Transverse colon (tissue), 3 donors: ENCODE measurements at regions not wholly inside any gene's neighbourhood (a gene's known extent, or its start where the extent isn't known, plus 50 kb on each side); places are given as distances from the start of the nearest gene placed in this dataset.

Experiments used
- EP300 ChIP-seq: sonication (generic); formaldehyde crosslinking; IDR thresholded peaks from one replicate; pipeline ENCODE4 v1.6.1; 2017; ENCODE audit warnings: antibody characterized with exemption, low read depth
- POLR2A ChIP-seq: fragments of 450-650 bp; IDR thresholded peaks from one replicate; pipeline ENCODE4 v1.6.1; 2016; ENCODE audit warnings: antibody characterized with exemption, mild to moderate bottlenecking, moderate library complexity
- TF ChIP-seq, protein P1 (sequence below), 5 experiments: fragments of 200-600 bp in 3 of 5; fragments of 450-650 bp in 2 of 5; sonication (generic) in 3 of 5; IDR thresholded peaks; 1 replicate in 2 of 5; 2 replicates in 3 of 5; pipeline ENCODE4 v1.5.1; 2016 to 2017; ENCODE audit warnings: antibody characterized with exemption in 5 of 5, inconsistent platforms in 3 of 5, mild to moderate bottlenecking in 2 of 5, moderate library complexity in 1 of 5

DNA sequence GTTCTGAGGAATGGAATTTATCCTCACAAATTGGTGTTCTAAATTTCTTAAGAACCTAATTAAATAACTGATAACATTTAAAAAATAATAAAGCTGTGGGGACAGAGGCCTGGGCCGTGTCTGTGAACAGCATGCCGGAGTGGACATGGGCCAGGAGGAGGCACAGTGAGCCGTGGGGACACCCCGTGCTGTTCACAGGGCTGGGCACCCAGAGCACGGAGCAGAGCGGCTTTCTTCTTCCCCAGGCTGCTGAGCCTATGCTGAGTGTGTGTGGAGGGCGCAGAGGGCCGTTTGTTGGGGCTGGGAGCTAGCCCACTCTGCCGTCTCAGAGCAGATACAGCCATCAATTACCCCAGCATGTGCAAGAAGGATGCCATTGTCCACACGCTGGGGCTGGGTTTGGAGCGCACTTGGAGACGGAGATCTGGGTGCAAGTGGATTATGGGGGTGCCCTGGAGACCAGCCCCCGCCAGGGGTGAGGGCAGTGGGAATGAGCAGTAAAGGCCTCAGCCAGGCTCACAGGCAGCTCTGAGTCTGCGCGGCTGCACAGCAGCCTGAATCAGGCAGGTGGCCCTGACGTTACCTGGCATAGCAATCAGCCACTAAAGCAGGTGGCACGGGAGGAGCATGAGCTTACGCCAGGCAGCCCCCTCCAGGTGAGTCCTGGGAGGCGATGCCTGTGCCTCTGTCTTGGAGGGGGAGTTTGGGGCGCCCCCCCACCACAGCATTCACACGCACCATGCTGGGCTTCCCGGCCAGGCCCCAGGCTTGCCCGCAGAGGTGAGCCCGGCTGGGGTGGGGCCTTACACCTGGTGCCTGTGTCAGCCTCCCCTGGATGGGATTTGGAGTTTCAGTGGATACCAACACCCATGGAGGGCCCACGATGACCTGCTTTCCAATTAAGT, 52.1 kb upstream of the SLC66A3 start:
- TF ChIP-seq, protein P1, sequence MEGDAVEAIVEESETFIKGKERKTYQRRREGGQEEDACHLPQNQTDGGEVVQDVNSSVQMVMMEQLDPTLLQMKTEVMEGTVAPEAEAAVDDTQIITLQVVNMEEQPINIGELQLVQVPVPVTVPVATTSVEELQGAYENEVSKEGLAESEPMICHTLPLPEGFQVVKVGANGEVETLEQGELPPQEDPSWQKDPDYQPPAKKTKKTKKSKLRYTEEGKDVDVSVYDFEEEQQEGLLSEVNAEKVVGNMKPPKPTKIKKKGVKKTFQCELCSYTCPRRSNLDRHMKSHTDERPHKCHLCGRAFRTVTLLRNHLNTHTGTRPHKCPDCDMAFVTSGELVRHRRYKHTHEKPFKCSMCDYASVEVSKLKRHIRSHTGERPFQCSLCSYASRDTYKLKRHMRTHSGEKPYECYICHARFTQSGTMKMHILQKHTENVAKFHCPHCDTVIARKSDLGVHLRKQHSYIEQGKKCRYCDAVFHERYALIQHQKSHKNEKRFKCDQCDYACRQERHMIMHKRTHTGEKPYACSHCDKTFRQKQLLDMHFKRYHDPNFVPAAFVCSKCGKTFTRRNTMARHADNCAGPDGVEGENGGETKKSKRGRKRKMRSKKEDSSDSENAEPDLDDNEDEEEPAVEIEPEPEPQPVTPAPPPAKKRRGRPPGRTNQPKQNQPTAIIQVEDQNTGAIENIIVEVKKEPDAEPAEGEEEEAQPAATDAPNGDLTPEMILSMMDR (IDR thresholded peaks at IDR 0.05), result no peak
- TF ChIP-seq EP300 (no peak), POLR2A (no peak)
